GM12878 (cell line): ENCODE measurements at regions not wholly inside any gene's neighbourhood (a gene's known extent, or its start where the extent isn't known, plus 50 kb on each side); places are given as distances from the start of the nearest gene placed in this dataset.

Source experiments
- ATAC-seq: fragments of 200-7000 bp; cut with Tn5 transposase; 3 replicates; pipeline ENCODE4 v1.9.1; 2020; ENCODE audit warnings: mild to moderate bottlenecking, moderate library complexity
- BruUV-seq: library from RNA; stranded (reverse); fragments of 400-500 nt; replicated peaks from 2 replicates; lab custom pipeline; 2021; lab: Mats Ljungman, UMichigan
- CTCF ChIA-PET: fragments of 300-600 bp; sonication (Branson Sonifier 250); formaldehyde crosslinking; extraction: SDS; loops from one replicate; lab custom pipeline; 2021; ENCODE audit warnings: inconsistent platforms; lab: Yijun Ruan, JAX
- POLR2A ChIA-PET: fragments of 350-600 bp; formaldehyde crosslinking; extraction: SDS; loops from one replicate; lab custom pipeline; 2021; ENCODE audit warnings: inconsistent platforms; lab: Charles Lee
- RAD21 ChIA-PET: fragments of 300-600 bp; sonication (Branson Sonifier 250); formaldehyde crosslinking; loops from one replicate; lab custom pipeline; 2023; ENCODE audit warnings: antibody characterized with exemption; ENCODE audit not compliant: unreplicated experiment; lab: Charles Lee
- SMC1A ChIA-PET: fragments of 300-600 bp; sonication (Branson Sonifier 250); formaldehyde crosslinking; loops from one replicate; lab custom pipeline; 2023; ENCODE audit not compliant: unreplicated experiment, uncharacterized antibody; lab: Charles Lee
- DNase-seq: peaks from one replicate; pipeline ENCODE4 v3.0.0-alpha.2; 2011; ENCODE audit warnings: low read depth, low spot score
- FAIRE-seq: peaks from 3 replicates; lab custom pipeline; 2011; peaks lifted over from hg19 to GRCh38; lab: Jason Lieb, UNC
- H2AFZ ChIP-seq: 2 replicates; pipeline ENCODE4 v1.6.0; 2011; ENCODE audit warnings: low read depth, low read length, control low read depth; ENCODE audit not compliant: control insufficient read depth
- H3K27ac ChIP-seq: 2 replicates; pipeline ENCODE4 v1.5.1; 2011; ENCODE audit warnings: control low read depth; ENCODE audit not compliant: control insufficient read depth, insufficient read depth
- H3K27me3 ChIP-seq, 2 experiments: replicated peaks in 1 of 2; 2 replicates each; pipeline versions ENCODE4 v1.6.0 to v1.6.1; 2011; ENCODE audit warnings: low read length in 1 of 2; ENCODE audit not compliant: control insufficient read depth in 2 of 2, insufficient read depth in 2 of 2
- H3K36me3 ChIP-seq, 2 experiments: 2 replicates each; pipeline ENCODE4 v1.5.1; 2011; ENCODE audit warnings: low read length in 1 of 2; ENCODE audit not compliant: control insufficient read depth in 2 of 2, insufficient read depth in 2 of 2
- H3K4me1 ChIP-seq: 2 replicates; pipeline ENCODE4 v1.6.1; 2011; ENCODE audit warnings: mild to moderate bottlenecking, low read length, moderate library complexity, mixed read lengths; ENCODE audit not compliant: control insufficient read depth, insufficient read depth
- H3K4me2 ChIP-seq: 2 replicates; pipeline ENCODE4 v1.6.0; 2011; ENCODE audit warnings: control low read depth; ENCODE audit not compliant: control insufficient read depth, insufficient read depth
- H3K4me3 ChIP-seq: fragments of 200-600 bp; sonication (generic); 2 replicates; pipeline ENCODE4 v1.5.1; 2016
- H3K79me2 ChIP-seq: 2 replicates; pipeline ENCODE4 v1.6.0; 2011; ENCODE audit warnings: low read length; ENCODE audit not compliant: control insufficient read depth, insufficient read depth
- H3K9ac ChIP-seq: 2 replicates; pipeline ENCODE4 v1.8.0; 2011; ENCODE audit warnings: low read length, control low read depth, mixed read lengths; ENCODE audit not compliant: control insufficient read depth, insufficient read depth
- H3K9me3 ChIP-seq: replicated peaks from 3 replicates; pipeline ENCODE4 v1.5.1; 2011; ENCODE audit warnings: mild to moderate bottlenecking, low read length; ENCODE audit not compliant: control insufficient read depth, insufficient read depth
- H4K20me1 ChIP-seq: 2 replicates; pipeline ENCODE4 v1.6.0; 2011; ENCODE audit not compliant: control insufficient read depth, insufficient read depth
- BMI1 ChIP-seq: fragments of 450-650 bp; IDR thresholded peaks from 2 replicates; pipeline ENCODE4 v1.6.1; 2016; ENCODE audit warnings: mild to moderate bottlenecking, moderate library complexity, borderline replicate concordance
- IRF4 ChIP-seq: IDR thresholded peaks from 2 replicates; pipeline ENCODE4 v1.6.1; 2011; ENCODE audit warnings: low read depth, low read length
- JUND ChIP-seq: IDR thresholded peaks from 2 replicates; pipeline ENCODE4 v1.6.1; 2012; ENCODE audit warnings: low read depth, mild to moderate bottlenecking, low read length, improper control_type of control experiment, moderate library complexity
- KAT2A ChIP-seq: conservative IDR thresholded peaks from 2 replicates; pipeline ENCODE4 v1.6.1; 2011; ENCODE audit warnings: low read depth, low read length; ENCODE audit not compliant: control insufficient read depth
- KDM1A ChIP-seq: fragments of 200-600 bp; sonication (generic); IDR thresholded peaks from 2 replicates; pipeline ENCODE4 v1.6.1; 2016; ENCODE audit warnings: borderline replicate concordance
- MEF2A ChIP-seq: IDR thresholded peaks from 2 replicates; pipeline ENCODE4 v1.6.1; 2011; ENCODE audit warnings: low read depth, mild to moderate bottlenecking, low read length, moderate library complexity; ENCODE audit not compliant: insufficient read depth
- MEF2B ChIP-seq: fragments of 450-650 bp; IDR thresholded peaks from 2 replicates; pipeline ENCODE4 v1.6.1; 2018; ENCODE audit warnings: mild to moderate bottlenecking, moderate library complexity; ENCODE audit not compliant: partially characterized antibody, poor library complexity, severe bottlenecking
- MYC ChIP-seq: IDR thresholded peaks from 2 replicates; pipeline ENCODE4 v1.6.1; 2011; ENCODE audit warnings: mild to moderate bottlenecking, low read length, moderate library complexity, inconsistent platforms; ENCODE audit not compliant: insufficient read depth, insufficient replicate concordance, insufficient read length, severe bottlenecking
- NBN ChIP-seq: fragments of 450-650 bp; IDR thresholded peaks from 2 replicates; pipeline ENCODE4 v1.6.1; 2016
- NFIC ChIP-seq: IDR thresholded peaks from 2 replicates; pipeline ENCODE4 v1.6.1; 2012; ENCODE audit warnings: low read depth, mild to moderate bottlenecking, inconsistent platforms, low read length, moderate library complexity
- POU2F2 ChIP-seq: IDR thresholded peaks from 3 replicates; pipeline ENCODE4 v1.6.1; 2011; ENCODE audit warnings: low read depth, mild to moderate bottlenecking, low read length, borderline replicate concordance
- RELA ChIP-seq: fragments of 450-650 bp; IDR thresholded peaks from 2 replicates; pipeline ENCODE4 v1.8.0; 2014; ENCODE audit warnings: borderline replicate concordance; ENCODE audit not compliant: partially characterized antibody
- RUNX3 ChIP-seq: IDR thresholded peaks from 2 replicates; pipeline ENCODE4 v1.6.1; 2012; ENCODE audit warnings: low read length, inconsistent platforms
- SUPT20H ChIP-seq: IDR thresholded peaks from 2 replicates; pipeline ENCODE4 v1.6.1; 2011; ENCODE audit warnings: low read depth, mild to moderate bottlenecking, low read length, moderate library complexity, borderline replicate concordance; ENCODE audit not compliant: control insufficient read depth
- TCF12 ChIP-seq: IDR thresholded peaks from 2 replicates; pipeline ENCODE4 v1.6.1; 2011; ENCODE audit warnings: low read depth, mild to moderate bottlenecking, low read length
- ZSCAN29 ChIP-seq: fragments of 450-650 bp; IDR thresholded peaks from 2 replicates; pipeline ENCODE4 v1.6.1; 2017; ENCODE audit warnings: mild to moderate bottlenecking, moderate library complexity
- WGBS: methylation state at CpG from one replicate; pipeline ENCODE4 v1.1.6; 2016; ENCODE audit warnings: low lambda C conversion rate; ENCODE audit not compliant: insufficient replicate concordance, insufficient coverage; ENCODE audit errors: missing lambda C conversion rate; 5-methylcytosine and 5-hydroxymethylcytosine counted together
- in situ Hi-C: fragments of 300-500 bp; cut with MboI; formaldehyde crosslinking; loops from 9 replicates; pipeline ENCODE4 v1.14.3; 2018; ENCODE audit warnings: mixed read lengths
- intact Hi-C: fragments of 100-400 bp; cut with micrococcal nuclease; formaldehyde crosslinking; loops from one replicate; pipeline ENCODE4 v1.14.2; 2022; ENCODE audit not compliant: unreplicated experiment
- TF ChIP-seq, protein P1 (sequence below): fragments of 450-650 bp; IDR thresholded peaks from 2 replicates; pipeline ENCODE4 v1.6.1; 2017; ENCODE audit warnings: antibody characterized with exemption, mild to moderate bottlenecking, moderate library complexity
- TF ChIP-seq, protein P2 (sequence below): IDR thresholded peaks from 2 replicates; pipeline ENCODE4 v1.6.1; 2011; ENCODE audit warnings: borderline replicate concordance, low read depth, mild to moderate bottlenecking, moderate library complexity, mixed read lengths, low read length; ENCODE audit not compliant: insufficient read depth; ENCODE audit errors: extremely low read length

DNA sequence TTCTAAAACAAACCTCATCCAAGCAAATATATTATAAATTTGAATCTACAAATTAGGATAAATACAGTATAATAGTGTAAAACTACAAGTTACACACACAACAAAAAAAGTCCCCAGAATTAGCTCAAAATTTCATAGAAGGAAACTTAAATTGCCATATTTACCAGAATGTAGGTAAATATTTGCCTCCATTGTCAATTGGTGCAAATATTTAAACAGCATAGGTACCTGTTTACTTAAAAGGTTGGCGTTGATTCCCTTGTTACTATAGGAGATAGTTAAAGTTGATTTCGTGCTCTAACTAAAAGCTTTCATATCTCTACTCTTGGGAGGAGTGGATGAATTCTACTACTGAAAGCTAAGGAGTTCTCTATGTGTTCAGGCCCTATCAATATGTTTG lies 111.6 kb upstream of the TENT5A start (continued):
- TF ChIP-seq, protein P1, sequence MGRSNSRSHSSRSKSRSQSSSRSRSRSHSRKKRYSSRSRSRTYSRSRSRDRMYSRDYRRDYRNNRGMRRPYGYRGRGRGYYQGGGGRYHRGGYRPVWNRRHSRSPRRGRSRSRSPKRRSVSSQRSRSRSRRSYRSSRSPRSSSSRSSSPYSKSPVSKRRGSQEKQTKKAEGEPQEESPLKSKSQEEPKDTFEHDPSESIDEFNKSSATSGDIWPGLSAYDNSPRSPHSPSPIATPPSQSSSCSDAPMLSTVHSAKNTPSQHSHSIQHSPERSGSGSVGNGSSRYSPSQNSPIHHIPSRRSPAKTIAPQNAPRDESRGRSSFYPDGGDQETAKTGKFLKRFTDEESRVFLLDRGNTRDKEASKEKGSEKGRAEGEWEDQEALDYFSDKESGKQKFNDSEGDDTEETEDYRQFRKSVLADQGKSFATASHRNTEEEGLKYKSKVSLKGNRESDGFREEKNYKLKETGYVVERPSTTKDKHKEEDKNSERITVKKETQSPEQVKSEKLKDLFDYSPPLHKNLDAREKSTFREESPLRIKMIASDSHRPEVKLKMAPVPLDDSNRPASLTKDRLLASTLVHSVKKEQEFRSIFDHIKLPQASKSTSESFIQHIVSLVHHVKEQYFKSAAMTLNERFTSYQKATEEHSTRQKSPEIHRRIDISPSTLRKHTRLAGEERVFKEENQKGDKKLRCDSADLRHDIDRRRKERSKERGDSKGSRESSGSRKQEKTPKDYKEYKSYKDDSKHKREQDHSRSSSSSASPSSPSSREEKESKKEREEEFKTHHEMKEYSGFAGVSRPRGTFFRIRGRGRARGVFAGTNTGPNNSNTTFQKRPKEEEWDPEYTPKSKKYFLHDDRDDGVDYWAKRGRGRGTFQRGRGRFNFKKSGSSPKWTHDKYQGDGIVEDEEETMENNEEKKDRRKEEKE: no peak
- TF ChIP-seq TCF12: no peak
- no peak for TF ChIP-seq RUNX3
- TF ChIP-seq KAT2A: no peak

DNA sequence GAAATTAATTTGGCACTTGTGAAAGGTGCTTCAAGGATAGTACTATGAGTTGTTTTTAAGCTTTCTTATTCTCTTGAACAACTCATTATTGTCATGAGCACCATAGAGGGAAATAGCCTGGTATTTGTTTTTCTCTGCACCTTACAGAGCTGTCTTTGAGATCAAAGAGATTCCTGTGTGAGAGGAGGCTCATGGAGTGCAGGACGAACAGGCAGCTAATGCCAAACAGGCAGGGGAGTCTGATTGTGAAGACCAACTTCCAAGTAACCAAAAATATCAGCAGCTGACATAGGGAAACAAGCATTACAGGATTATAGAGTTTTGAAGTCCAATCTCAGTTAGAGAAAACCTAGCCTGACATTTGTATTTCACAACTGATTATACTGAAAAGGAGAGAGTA lies 110.6 kb upstream of the TENT5A start:
- Histone ChIP-seq H3K9me3 (no peaks in the 10 kb centered on the region), H3K9ac (no peak overlapping the region), H3K27ac (no peak overlapping the region), H3K79me2 (no peaks in the 10 kb centered on the region), H3K27me3 (no peaks in the 10 kb centered on the region), H3K4me1 (no peaks in the 10 kb centered on the region), H3K36me3 (no peaks in the 10 kb centered on the region), H3K4me3 (no peak overlapping the region), H3K4me2 (no peak overlapping the region), H4K20me1 (no peaks in the 10 kb centered on the region), H2AFZ (no peak overlapping the region)
- intact Hi-C loops: no loop called here
- RAD21 ChIA-PET: no interaction called here
- in situ Hi-C loops: no loop called here
- SMC1A ChIA-PET: interaction anchor here (0.7 kb wide), 1 partner anchor 185 kb away, joined by 3 read pairs; no protein-coding TSS in a partner anchor
- TF ChIP-seq MYC (no peak), KDM1A (no peak), SUPT20H (no peak), MEF2A (no peak), IRF4 (no peak), NBN (no peak), ZSCAN29 (no peak), POU2F2 (no peak), NFIC (no peak), JUND (no peak), BMI1 (no peak), MEF2B (no peak), RELA (no peak)
- TF ChIP-seq, protein P2, sequence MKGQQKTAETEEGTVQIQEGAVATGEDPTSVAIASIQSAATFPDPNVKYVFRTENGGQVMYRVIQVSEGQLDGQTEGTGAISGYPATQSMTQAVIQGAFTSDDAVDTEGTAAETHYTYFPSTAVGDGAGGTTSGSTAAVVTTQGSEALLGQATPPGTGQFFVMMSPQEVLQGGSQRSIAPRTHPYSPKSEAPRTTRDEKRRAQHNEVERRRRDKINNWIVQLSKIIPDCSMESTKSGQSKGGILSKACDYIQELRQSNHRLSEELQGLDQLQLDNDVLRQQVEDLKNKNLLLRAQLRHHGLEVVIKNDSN: no peak
- no peak for FAIRE-seq
- no TSS peak for BruUV-seq
- CTCF ChIA-PET: no interaction called here
- POLR2A ChIA-PET: no interaction called here
- DNase-seq: no peak
- ATAC-seq: no peak
- WGBS: 0% methylated on average over 1 of the region's 1 CpG
